ENCODE measurements at regions not wholly inside any gene's neighbourhood (a gene's known extent, or its start where the extent isn't known, plus 50 kb on each side); places are given as distances from the start of the nearest gene placed in this dataset.

GRCh38 chr2:198825534-198825933 is 632.2 kb downstream of the SATB2 start:
- TF ChIP-seq CTCF (IDR thresholded peaks at IDR 0.05; ENCODE audit: low read length): no peak
- no peak for TF ChIP-seq EZH2phosphoT487 (IDR thresholded peaks at IDR 0.05; ENCODE audit: low read length)
